K562 (cell line): ENCODE measurements at regions not wholly inside any gene's neighbourhood (a gene's known extent, or its start where the extent isn't known, plus 50 kb on each side); places are given as distances from the start of the nearest gene placed in this dataset.
A peak's percentile ranks its signal among the peaks of the same experiment; 100 is the strongest.

Experiments
- ATAC-seq: fragments of 200-7000 bp; cut with Tn5 transposase; 3 replicates; pipeline ENCODE4 v1.9.1; 2020; ENCODE audit warnings: moderate library complexity
- BruUV-seq: library from RNA; stranded (reverse); fragments of 400-500 nt; replicated peaks from 2 replicates; lab custom pipeline; 2021; lab: Mats Ljungman, UMichigan
- CTCF ChIA-PET: fragments of 300-600 bp; formaldehyde crosslinking; extraction: SDS; loops from one replicate; lab custom pipeline; 2021; ENCODE audit warnings: low intra/inter-chr PET ratio; lab: Yijun Ruan, JAX
- POLR2A ChIA-PET: fragments of 300-600, 350-650 bp; sonication (Branson Sonifier 250); formaldehyde crosslinking; extraction: SDS; loops from one replicate; lab custom pipeline; 2021; ENCODE audit warnings: antibody characterized with exemption, inconsistent platforms; lab: Yijun Ruan, JAX
- DNase-seq, 4 experiments: peaks; one replicate each; pipeline versions ENCODE4 v3.0.0 to v3.0.0-alpha.2; 2011 to 2018; ENCODE audit warnings: low spot score in 3 of 4, mixed read lengths in 3 of 4; ENCODE audit errors: extremely low read depth in 1 of 4
- FAIRE-seq: peaks from 2 replicates; lab custom pipeline; 2011; peaks lifted over from hg19 to GRCh38; lab: Jason Lieb, UNC
- H2AFZ ChIP-seq: 2 replicates; pipeline ENCODE4 v1.6.0; 2011; ENCODE audit warnings: low read depth, low read length, control low read depth, inconsistent platforms
- H3K27ac ChIP-seq: fragments of 200-600 bp; 3 replicates; pipeline ENCODE4 v1.8.0; 2011; ENCODE audit warnings: low read depth, mild to moderate bottlenecking, control low read depth, inconsistent platforms, low read length, moderate library complexity, mixed read lengths; ENCODE audit errors: extremely low read depth
- H3K27me3 ChIP-seq, 2 experiments: fragments of 300-600 bp in 1 of 2; 2 replicates in 1 of 2; 3 replicates in 1 of 2; pipeline versions ENCODE4 v1.6.0 to v1.8.0; 2011; ENCODE audit warnings: inconsistent platforms in 2 of 2, low read length in 2 of 2, mild to moderate bottlenecking in 1 of 2, mixed read lengths in 1 of 2, moderate library complexity in 1 of 2; ENCODE audit not compliant: control insufficient read depth in 2 of 2, insufficient read depth in 2 of 2
- H3K36me3 ChIP-seq: fragments of 300-600 bp; 3 replicates; pipeline ENCODE4 v1.8.0; 2011; ENCODE audit warnings: mild to moderate bottlenecking, low read length, inconsistent platforms; ENCODE audit not compliant: control insufficient read depth, insufficient read depth
- H3K4me1 ChIP-seq, 2 experiments: fragments of 200-600 bp in 1 of 2; replicated peaks in 1 of 2; 2 replicates in 1 of 2; 3 replicates in 1 of 2; pipeline versions ENCODE4 v1.5.1 to v1.8.0; 2011; ENCODE audit warnings: inconsistent platforms in 2 of 2, low read length in 2 of 2, mild to moderate bottlenecking in 1 of 2, mixed read lengths in 1 of 2, moderate library complexity in 1 of 2; ENCODE audit not compliant: control insufficient read depth in 2 of 2, insufficient read depth in 2 of 2
- H3K4me2 ChIP-seq: 2 replicates; pipeline ENCODE4 v1.6.1; 2011; ENCODE audit warnings: low read length, control low read depth, inconsistent platforms, mixed read lengths; ENCODE audit not compliant: insufficient read depth
- H3K4me3 ChIP-seq: fragments of 200-600 bp; sonication (generic), shearing (Covaris generic); 2 replicates; pipeline ENCODE4 v1.5.1; 2016; ENCODE audit warnings: control low read depth, inconsistent platforms
- H3K79me2 ChIP-seq: fragments of 200-600 bp; 3 replicates; pipeline ENCODE4 v1.8.0; 2011; ENCODE audit warnings: low read length, inconsistent platforms; ENCODE audit not compliant: control insufficient read depth, insufficient read depth
- H3K9ac ChIP-seq, 2 experiments: 2 replicates each; pipeline versions ENCODE4 v1.6.0 to v1.6.1; 2011; ENCODE audit warnings: low read depth in 2 of 2, low read length in 2 of 2, control low read depth in 1 of 2, inconsistent platforms in 1 of 2, mild to moderate bottlenecking in 1 of 2, mixed read lengths in 1 of 2; ENCODE audit not compliant: insufficient read depth in 1 of 2
- H3K9me1 ChIP-seq: one replicate; pipeline ENCODE4 v1.6.0; 2011; ENCODE audit warnings: inconsistent platforms, mild to moderate bottlenecking, low read length, moderate library complexity; ENCODE audit not compliant: control insufficient read depth, insufficient read depth
- H3K9me3 ChIP-seq: replicated peaks from 2 replicates; pipeline ENCODE4 v1.5.1; 2011; ENCODE audit warnings: low read depth, low read length, inconsistent platforms; ENCODE audit not compliant: control insufficient read depth, insufficient read depth
- H4K20me1 ChIP-seq: replicated peaks from 2 replicates; pipeline ENCODE4 v1.6.1; 2011; ENCODE audit warnings: low read length, inconsistent platforms, mixed read lengths; ENCODE audit not compliant: control insufficient read depth, insufficient read depth
- ILF3 ChIP-seq: fragments of 450-650 bp; IDR thresholded peaks from 2 replicates; pipeline ENCODE4 v1.6.1; 2018; ENCODE audit warnings: antibody characterized with exemption, mild to moderate bottlenecking, moderate library complexity, borderline replicate concordance
- NCOA1 ChIP-seq: fragments of 450-650 bp; IDR thresholded peaks from 2 replicates; pipeline ENCODE4 v1.6.1; 2016; ENCODE audit warnings: low read depth
- NCOR1 ChIP-seq: fragments of 450-650 bp; IDR thresholded peaks from 2 replicates; pipeline ENCODE4 v1.6.1; 2016; ENCODE audit warnings: mild to moderate bottlenecking, moderate library complexity
- NR4A1 ChIP-seq, 2 experiments: fragments of 250-450 bp in 1 of 2; fragments of 450-650 bp in 1 of 2; sonication (Bioruptor Pico) in 1 of 2; IDR thresholded peaks; 2 replicates each; pipeline versions ENCODE4 v1.4.0 to v1.6.1; 2016 to 2020; ENCODE audit warnings: mild to moderate bottlenecking in 2 of 2, missing compliant biosample characterization in 1 of 2, missing genetic modification characterization in 1 of 2, moderate library complexity in 1 of 2
- TAL1 ChIP-seq: fragments of 450-650 bp; IDR thresholded peaks from 2 replicates; pipeline ENCODE4 v1.6.1; 2016; ENCODE audit warnings: mild to moderate bottlenecking
- ZSCAN32 ChIP-seq: fragments of 450-650 bp; formaldehyde crosslinking; IDR thresholded peaks from 2 replicates; pipeline ENCODE4 v1.4.0; 2020; ENCODE audit warnings: mild to moderate bottlenecking, moderate library complexity
- WGBS: fragments of 100-300 bp; shearing (Covaris generic); methylation state at CpG from one replicate; pipeline ENCODE4 v1.1.6; 2016; ENCODE audit warnings: low coverage, mixed read lengths; ENCODE audit not compliant: insufficient coverage; ENCODE audit errors: missing lambda C conversion rate; 5-methylcytosine and 5-hydroxymethylcytosine counted together
- in situ Hi-C: fragments of 300-500 bp; cut with MboI; formaldehyde crosslinking; loops from 4 replicates; pipeline ENCODE4 v1.15.0; 2018; ENCODE audit warnings: inconsistent platforms, mixed read lengths
- intact Hi-C: fragments of 100-400 bp; cut with micrococcal nuclease; formaldehyde crosslinking; loops from 2 replicates; pipeline ENCODE4 v1.14.2; 2022
- TF ChIP-seq, protein P1 (sequence below): fragments of 450-650 bp; formaldehyde crosslinking; IDR thresholded peaks from 2 replicates; pipeline ENCODE4 v1.4.0; 2022; ENCODE audit warnings: missing genetic modification characterization
- TF ChIP-seq, protein P2 (sequence below): fragments of 200-800 bp; sonication (Bioruptor generic); IDR thresholded peaks from 2 replicates; pipeline ENCODE4 v1.6.1; 2017; ENCODE audit warnings: missing genetic modification characterization, missing compliant biosample characterization

GRCh38 chr13:80577285-80577684 is 236.4 kb upstream of the SPRY2 start:
- H3K79me2 ChIP-seq: no peaks in the 10 kb centered on the region
- H3K9ac ChIP-seq: no peak overlapping the region
- H4K20me1 ChIP-seq: no peaks in the 10 kb centered on the region
- FAIRE-seq (no peak), DNase-seq (peak in 1 of 4 experiments; percentile 35), ATAC-seq (peak; percentile 43)
- BruUV-seq: no TSS peak
- in situ Hi-C loops: no loop called here
- no peak overlapping the region for H3K4me2 ChIP-seq
- H3K27ac ChIP-seq: no peak overlapping the region
- H3K27me3 ChIP-seq: no peaks in the 10 kb centered on the region
- TF ChIP-seq ZSCAN32 (CRISPR knock-in tag): no peak
- no peak for TF ChIP-seq ILF3
- TF ChIP-seq NCOA1: no peak
- no peak for TF ChIP-seq TAL1
- TF ChIP-seq, protein P1, sequence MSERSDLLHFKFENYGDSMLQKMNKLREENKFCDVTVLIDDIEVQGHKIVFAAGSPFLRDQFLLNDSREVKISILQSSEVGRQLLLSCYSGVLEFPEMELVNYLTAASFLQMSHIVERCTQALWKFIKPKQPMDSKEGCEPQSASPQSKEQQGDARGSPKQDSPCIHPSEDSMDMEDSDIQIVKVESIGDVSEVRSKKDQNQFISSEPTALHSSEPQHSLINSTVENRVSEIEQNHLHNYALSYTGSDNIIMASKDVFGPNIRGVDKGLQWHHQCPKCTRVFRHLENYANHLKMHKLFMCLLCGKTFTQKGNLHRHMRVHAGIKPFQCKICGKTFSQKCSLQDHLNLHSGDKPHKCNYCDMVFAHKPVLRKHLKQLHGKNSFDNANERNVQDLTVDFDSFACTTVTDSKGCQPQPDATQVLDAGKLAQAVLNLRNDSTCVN (CRISPR knock-in tag): no peak
- no peak for TF ChIP-seq NR4A1 (CRISPR knock-in tag; IDR thresholded peaks at IDR 0.05)
- no peak for TF ChIP-seq NR4A1 (tag; IDR thresholded peaks at IDR 0.05)
- TF ChIP-seq, protein P2, sequence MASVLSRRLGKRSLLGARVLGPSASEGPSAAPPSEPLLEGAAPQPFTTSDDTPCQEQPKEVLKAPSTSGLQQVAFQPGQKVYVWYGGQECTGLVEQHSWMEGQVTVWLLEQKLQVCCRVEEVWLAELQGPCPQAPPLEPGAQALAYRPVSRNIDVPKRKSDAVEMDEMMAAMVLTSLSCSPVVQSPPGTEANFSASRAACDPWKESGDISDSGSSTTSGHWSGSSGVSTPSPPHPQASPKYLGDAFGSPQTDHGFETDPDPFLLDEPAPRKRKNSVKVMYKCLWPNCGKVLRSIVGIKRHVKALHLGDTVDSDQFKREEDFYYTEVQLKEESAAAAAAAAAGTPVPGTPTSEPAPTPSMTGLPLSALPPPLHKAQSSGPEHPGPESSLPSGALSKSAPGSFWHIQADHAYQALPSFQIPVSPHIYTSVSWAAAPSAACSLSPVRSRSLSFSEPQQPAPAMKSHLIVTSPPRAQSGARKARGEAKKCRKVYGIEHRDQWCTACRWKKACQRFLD: no peak
- no peak for TF ChIP-seq NCOR1
- no peak overlapping the region for H2AFZ ChIP-seq
- intact Hi-C loops: no loop called here
- H3K4me3 ChIP-seq: no peak overlapping the region
- CTCF ChIA-PET: no interaction called here
- no peaks in the 10 kb centered on the region for H3K36me3 ChIP-seq
- POLR2A ChIA-PET: interaction anchor here (0.6 to 0.9 kb wide), 3 partner anchors 15 to 538 kb away, joined by 3 read pairs; no protein-coding TSS in a partner anchor
- WGBS: 4% methylated on average over 5 of the region's 5 CpGs
- H3K4me1 ChIP-seq: peaks cover 0 to 6% of the 10 kb centered on the region in 2 experiments; a peak in 1 of 5 replicates
- no peaks in the 10 kb centered on the region for H3K9me3 ChIP-seq
- H3K9me1 ChIP-seq: no peaks in the 10 kb centered on the region
